ENCODE measurements at regions not wholly inside any gene's neighbourhood (a gene's known extent, or its start where the extent isn't known, plus 50 kb on each side); places are given as distances from the start of the nearest gene placed in this dataset.
"Not testable (repeated sequence)": the region's sequence is repeated elsewhere in the genome, so short reads cannot be mapped to it uniquely, and the experiment has no call there.

- no peak for DNase-seq (ENCODE audit: low read depth)
These were observed 212.3 kb upstream of the HSF2 start for GRCh38 chr6:122187186-122187585.

GRCh38 chr6:122198922-122199321, 200.5 kb upstream of the HSF2 start:
- no peak for DNase-seq (ENCODE audit: low read depth)

GRCh38 chr6:122200440-122200839, 199.0 kb upstream of the HSF2 start:
- no peak for DNase-seq (ENCODE audit: low read depth)

DNA sequence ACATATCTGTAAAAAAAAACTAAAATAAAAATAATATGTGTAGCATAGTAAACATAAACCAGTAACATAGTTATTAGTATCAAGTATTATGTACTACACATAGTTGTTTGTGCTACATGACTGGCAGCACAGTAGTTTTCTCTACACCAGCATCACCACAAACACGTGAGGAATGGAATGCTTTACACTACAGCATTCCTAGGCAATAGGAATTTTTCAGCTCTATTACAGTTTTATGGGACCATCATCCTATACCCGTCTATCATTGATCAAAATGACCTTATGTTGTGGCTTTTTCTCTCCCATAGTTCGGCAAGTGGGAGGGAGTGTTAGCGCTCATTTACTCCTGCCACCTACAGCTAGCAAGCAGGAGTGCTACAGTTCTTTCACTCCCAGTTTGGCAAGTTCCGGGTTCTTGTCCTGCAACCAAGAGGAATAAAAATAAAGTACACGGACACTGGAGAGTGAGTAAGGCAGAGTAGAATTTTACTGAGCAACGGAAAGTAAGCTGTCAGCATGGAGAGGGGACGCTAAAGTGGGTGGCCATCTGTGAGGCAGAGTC, 196.8 kb upstream of the HSF2 start:
- no peak for DNase-seq (ENCODE audit: low read depth)

GRCh38 chr6:122207061-122207460, 192.4 kb upstream of the HSF2 start:
- DNase-seq (ENCODE audit: low read depth) = no peak

DNA sequence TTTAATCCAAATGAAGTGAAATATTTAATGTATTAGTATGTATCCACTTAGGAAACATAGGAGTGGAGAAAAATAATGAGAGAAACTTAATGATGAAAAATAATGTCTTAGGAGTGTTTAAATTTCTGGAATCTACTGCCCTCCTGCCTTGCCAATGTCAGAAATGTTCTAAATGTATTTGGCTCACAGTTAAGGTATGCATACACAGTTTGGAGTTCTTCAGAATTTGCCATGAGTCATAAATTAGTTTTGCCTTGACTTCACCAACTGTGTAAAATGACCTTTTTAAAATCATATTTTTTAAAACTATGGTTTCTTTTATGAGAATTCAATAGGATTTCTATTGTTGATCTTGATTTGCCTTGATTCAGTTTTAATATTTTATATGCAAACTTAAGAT, 191.7 kb upstream of the HSF2 start:
- DNase-seq (ENCODE audit: low read depth) = no peak

- no peak for DNase-seq (ENCODE audit: low read depth)
These were observed 184.7 kb upstream of the HSF2 start for GRCh38 chr6:122214605-122215318.

GRCh38 chr6:122220254-122220653, 179.2 kb upstream of the HSF2 start:
- DNase-seq (ENCODE audit: low read depth) = no peak

DNA sequence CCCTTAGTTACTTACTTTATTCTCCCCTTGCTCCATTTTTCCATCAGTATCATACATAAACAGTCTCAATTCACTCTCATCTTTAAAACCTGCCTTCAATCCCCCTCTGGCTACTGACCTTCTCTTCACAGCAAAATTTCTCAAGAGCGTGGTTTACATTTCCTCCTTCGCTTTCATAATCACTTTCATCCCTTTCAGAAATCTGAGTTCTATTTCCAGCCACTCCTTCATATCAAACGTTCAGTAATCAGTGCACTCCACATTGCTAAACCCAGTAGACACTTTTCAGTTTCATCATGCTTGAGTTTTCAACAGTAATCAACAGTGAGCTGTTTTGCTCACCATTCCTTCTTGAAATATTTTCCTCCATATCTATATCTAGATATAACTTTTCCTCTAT, 176.7 kb upstream of the HSF2 start:
- no peak for DNase-seq (ENCODE audit: low read depth)

DNA sequence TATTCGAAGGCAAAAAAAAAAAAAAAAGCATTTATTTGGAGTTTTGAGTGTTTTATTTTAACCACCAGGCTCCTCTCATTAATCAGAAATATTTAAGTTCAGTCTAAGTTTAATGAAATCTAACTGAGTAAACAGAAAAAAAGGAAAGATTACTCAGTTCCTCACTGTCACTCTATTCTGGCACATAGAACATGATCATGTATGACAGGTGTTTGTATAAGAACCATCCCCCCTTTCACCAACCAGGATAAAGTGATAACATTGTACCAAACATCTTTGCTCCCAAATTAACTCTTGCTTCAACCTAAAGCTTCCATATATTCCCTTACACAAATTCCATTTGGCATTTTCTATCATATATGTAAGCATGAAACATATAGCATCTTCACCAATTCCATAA, 176.2 kb upstream of the HSF2 start:
- no peak for DNase-seq (ENCODE audit: low read depth)

GRCh38 chr6:122238861-122239260, 160.6 kb upstream of the HSF2 start:
- no peak for DNase-seq (ENCODE audit: low read depth)

DNA sequence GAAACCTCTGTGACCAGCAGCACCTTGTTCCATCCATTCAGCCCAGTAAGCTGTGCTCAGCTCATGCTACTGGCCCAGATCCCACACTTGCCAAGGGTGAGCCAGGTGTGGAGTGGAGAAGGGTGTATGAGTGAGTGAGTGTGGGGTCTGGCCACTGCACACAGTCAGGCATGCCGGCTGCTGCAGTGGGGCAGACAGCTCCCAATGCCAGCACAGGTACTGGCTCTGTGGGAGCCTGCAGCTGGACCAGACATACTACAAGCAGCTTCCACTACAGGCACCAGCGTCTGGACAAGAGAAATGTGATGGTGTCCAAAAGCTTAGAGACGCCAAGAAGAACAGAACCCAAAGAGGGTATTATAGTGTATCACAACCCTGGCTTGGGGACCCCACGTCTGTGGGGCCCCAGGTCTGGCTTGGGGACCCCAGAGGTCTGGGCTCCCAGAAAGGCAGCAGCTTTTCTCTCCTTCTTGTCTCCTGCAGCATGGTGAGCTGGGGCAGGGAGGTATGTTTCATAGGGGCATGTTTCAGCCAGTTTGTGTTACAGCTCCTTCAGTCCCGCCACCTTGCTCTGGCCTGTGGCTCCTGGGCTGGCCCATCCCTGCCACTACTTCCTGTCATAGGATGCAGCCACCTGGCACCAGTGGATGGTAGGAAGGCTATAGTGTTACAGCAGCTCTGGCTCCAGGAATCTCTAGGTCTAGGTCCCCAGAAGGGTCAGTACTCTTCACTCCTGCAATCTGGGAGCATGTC, 152.4 kb upstream of the HSF2 start:
- DNase-seq (ENCODE audit: low read depth) = no peak

DNA sequence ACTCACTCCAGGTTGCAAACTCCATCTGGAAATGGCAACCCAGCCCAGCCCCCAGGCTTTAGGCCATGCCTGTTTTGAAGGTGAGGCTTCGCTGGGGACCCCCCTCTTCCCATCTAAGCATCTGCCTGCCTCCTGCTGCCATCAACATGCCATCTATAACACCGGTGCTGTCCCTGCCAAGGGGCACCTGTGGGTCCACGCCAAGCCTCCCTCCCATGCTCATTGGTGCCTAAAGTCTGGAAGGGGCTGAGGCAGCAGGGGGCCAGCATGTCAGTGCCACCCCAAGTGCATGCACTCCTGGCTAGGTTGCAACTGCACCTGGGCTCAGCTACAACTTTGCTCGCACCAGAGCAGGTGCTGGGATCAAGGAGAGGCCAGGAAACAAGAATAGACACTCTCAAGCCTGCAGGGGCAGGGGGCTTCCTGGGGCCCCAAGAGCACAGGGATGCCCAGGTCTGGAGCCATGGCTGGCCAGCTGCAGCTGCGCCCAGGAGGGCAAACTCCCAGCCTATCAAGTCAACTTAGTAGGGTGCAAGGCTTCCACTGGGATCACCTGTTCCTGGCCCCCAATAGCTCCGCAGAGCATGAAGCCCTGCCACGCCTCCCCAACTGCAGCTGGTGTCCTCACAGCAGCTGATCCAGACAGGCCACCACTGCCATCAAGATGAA, 151.3 kb upstream of the HSF2 start:
- DNase-seq (ENCODE audit: low read depth) = no peak

DNA sequence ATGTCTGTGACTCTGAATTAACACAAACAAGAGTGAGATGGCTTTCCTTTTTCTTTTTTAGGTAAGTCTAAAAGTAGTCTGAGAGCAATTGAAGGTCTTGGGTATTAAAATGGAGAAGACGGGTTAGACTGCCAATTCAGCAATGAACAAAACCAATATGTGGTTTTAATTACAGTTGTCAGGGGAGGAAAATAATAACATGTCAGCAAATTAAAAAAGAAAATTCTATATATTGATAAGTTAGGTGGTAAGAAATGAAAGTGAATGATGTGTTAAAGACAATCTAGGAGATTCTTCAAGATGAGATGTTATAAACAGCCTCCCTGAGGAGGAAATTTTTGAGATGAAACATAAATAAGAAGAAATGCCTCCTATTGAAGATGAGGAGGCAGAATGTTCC, 150.6 kb upstream of the HSF2 start:
- DNase-seq (ENCODE audit: low read depth) = no peak

DNA sequence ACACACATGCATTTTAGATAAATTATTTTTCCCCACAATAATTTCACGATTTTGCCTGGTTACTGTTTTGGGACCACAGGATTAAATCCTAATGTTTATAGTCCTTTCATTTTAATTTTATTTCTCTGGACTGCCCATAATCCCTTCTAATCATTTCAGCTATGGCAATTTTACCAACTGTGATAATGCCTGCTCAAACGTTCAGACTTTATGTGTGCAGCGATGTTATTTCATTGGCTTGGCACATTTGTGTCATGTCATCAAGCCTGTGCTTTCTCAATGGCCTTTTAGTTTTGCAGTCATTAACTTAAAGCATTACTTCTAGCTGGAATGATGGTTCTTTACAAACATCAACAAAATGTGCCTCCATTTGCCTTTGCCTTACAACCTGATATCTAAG, 140.6 kb upstream of the HSF2 start:
- no peak for DNase-seq (ENCODE audit: low read depth)

- no peak for DNase-seq (ENCODE audit: low read depth)
These were observed 134.9 kb upstream of the HSF2 start for GRCh38 chr6:122264557-122264956.

- no peak for DNase-seq (ENCODE audit: low read depth)
These were observed 133.7 kb upstream of the HSF2 start for GRCh38 chr6:122265755-122266154.

DNA sequence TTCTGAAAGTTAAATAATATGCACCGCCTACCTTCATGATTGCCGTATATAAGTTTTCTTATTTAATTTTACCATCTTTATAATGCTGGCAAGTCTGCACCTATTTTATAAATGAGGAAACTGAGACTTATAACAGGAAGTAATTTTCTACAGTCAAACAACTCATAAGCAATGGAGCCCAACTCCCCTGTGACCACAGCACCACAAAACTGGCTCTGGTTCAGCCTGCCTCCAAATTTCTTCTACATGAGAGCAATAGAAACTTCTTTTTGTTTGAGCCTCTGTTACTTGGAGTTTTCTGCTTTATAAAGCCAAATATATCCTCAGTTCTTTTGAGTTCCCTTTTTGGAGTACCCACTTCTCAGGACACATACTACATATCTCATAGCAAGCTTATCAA, 131.1 kb upstream of the HSF2 start:
- no peak for DNase-seq (ENCODE audit: low read depth)

- DNase-seq (ENCODE audit: low read depth) = no peak
These were observed 122.8 kb upstream of the HSF2 start for GRCh38 chr6:122276637-122277036.

DNA sequence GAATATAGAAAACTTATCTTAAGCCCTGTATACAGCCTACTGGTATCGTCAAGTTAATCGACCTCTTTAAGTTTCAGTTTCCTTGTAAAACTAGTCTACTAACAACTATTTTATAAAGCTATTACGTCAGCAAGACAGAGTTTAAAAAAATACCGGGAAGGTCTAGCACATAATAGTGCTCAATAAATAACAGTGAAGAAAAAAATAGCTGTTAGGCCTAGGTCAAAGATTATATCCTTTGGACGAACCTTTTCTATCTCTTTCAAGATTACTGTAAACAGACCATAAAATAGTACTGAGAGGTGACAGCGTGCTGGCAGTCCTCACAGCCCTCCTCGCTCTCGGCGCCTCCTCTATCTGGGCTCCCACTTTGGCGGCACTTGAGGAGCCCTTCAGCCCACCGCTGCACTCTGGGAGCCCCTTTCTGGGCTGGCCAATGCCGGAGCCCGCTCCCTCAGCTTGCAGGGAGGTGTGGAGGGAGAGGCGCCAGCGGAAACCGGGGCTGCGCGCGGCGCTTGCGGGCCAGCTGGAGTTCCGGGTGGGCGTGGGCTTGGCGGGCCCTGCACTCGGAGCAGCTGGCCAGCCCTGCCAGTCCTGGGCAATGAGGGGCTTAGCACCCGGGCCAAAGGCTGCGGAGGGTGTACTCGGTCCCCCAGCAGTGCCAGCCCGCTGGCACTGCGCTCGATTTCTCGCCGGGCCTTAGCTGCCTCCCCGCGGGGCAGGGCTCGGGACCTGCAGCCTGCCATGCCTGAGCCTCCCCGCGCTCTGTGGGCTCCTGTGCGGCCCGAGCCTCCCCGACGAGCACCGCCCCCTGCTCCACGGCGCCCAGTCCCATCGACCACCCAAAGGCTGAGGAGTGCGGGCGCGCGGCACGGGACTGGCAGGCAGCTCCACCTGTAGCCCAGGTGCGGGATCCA, 119.1 kb upstream of the HSF2 start:
- DNase-seq (ENCODE audit: low read depth) = not testable (repeated sequence)

- DNase-seq (ENCODE audit: low read depth) = no peak
These were observed 115.6 kb upstream of the HSF2 start for GRCh38 chr6:122283884-122284283.

GRCh38 chr6:122284848-122285247, 114.6 kb upstream of the HSF2 start:
- DNase-seq (ENCODE audit: low read depth) = no peak
